ENCODE measurements at regions not wholly inside any gene's neighbourhood (a gene's known extent, or its start where the extent isn't known, plus 50 kb on each side); places are given as distances from the start of the nearest gene placed in this dataset.
"Not testable (repeated sequence)": the region's sequence is repeated elsewhere in the genome, so short reads cannot be mapped to it uniquely, and the experiment has no call there.

GRCh38 chr4:181006499-181007260, 1236.5 kb upstream of the TENM3 start:
- DNase-seq = no peak

- no peak for DNase-seq
Observed at GRCh38 chr4:181007751-181008150, 1235.5 kb upstream of the TENM3 start.

GRCh38 chr4:181008164-181008563, 1235.0 kb upstream of the TENM3 start:
- no peak for DNase-seq

GRCh38 chr4:181013162-181013561, 1230.0 kb upstream of the TENM3 start:
- DNase-seq = no peak

- no peak for DNase-seq
Observed at GRCh38 chr4:181017038-181017437, 1226.2 kb upstream of the TENM3 start.

- no peak for DNase-seq
Observed at GRCh38 chr4:181018472-181018871, 1224.7 kb upstream of the TENM3 start.

GRCh38 chr4:181018913-181019312, 1224.3 kb upstream of the TENM3 start:
- no peak for DNase-seq

GRCh38 chr4:181020456-181020855, 1222.7 kb upstream of the TENM3 start:
- DNase-seq = no peak

GRCh38 chr4:181021213-181021612, 1222.0 kb upstream of the TENM3 start:
- DNase-seq = no peak

- DNase-seq = not testable (repeated sequence)
Observed at GRCh38 chr4:181030135-181030921, 1212.9 kb upstream of the TENM3 start.

- DNase-seq = no peak
Observed at GRCh38 chr4:181030961-181031360, 1212.2 kb upstream of the TENM3 start.

GRCh38 chr4:181043486-181043885, 1199.7 kb upstream of the TENM3 start:
- DNase-seq = no peak

- DNase-seq = no peak
Observed at GRCh38 chr4:181046809-181047208, 1196.4 kb upstream of the TENM3 start.

GRCh38 chr4:181051931-181052330, 1191.3 kb upstream of the TENM3 start:
- DNase-seq = no peak

- no peak for DNase-seq
Observed at GRCh38 chr4:181061787-181062186, 1181.4 kb upstream of the TENM3 start.

GRCh38 chr4:181063212-181063611, 1180.0 kb upstream of the TENM3 start:
- DNase-seq = no peak

GRCh38 chr4:181077341-181077740, 1165.9 kb upstream of the TENM3 start:
- no peak for DNase-seq

GRCh38 chr4:181078196-181078595, 1165.0 kb upstream of the TENM3 start:
- no peak for DNase-seq

- no peak for DNase-seq
Observed at GRCh38 chr4:181083757-181084361, 1159.3 kb upstream of the TENM3 start.

- no peak for DNase-seq
Observed at GRCh38 chr4:181085557-181085956, 1157.6 kb upstream of the TENM3 start.

GRCh38 chr4:181105487-181105886, 1137.7 kb upstream of the TENM3 start:
- DNase-seq = no peak

GRCh38 chr4:181106398-181106797, 1136.8 kb upstream of the TENM3 start:
- DNase-seq = no peak

- no peak for DNase-seq
Observed at GRCh38 chr4:181108237-181108636, 1135.0 kb upstream of the TENM3 start.

- DNase-seq = no peak
Observed at GRCh38 chr4:181119186-181119585, 1124.0 kb upstream of the TENM3 start.
